ENCODE measurements at regions not wholly inside any gene's neighbourhood (a gene's known extent, or its start where the extent isn't known, plus 50 kb on each side); places are given as distances from the start of the nearest gene placed in this dataset.

DNA sequence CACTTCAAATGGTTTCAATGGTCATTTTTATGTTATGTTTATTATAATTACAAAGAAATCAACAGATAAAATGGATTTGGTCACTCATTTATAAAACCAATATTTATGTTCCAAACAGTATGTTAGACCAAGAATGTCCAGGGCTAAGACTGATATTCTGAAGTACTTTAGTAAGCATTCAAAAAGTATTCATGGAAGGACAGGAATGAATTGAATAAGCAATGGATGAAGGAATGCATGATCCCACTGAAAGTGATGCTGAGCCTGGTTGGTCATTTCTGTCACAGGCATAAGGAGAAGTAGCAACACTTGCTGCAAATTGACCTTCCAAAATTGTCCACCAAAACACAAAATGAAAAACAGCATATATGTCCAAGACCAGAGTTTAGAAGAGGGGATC is 189.0 kb upstream of the CELF2 start:
- Mint-ChIP-seq H3K27ac (ENCODE audit: low read depth) (no peak overlapping the region), H3K36me3 (ENCODE audit: insufficient read depth) (no peaks in the 10 kb centered on the region), H3K27me3 (peaks cover 27% of the 10 kb centered on the region), H3K4me3 (no peak overlapping the region), H3K4me1 (no peaks in the 10 kb centered on the region), H3K9me3 (no peaks in the 10 kb centered on the region)
- DNase-seq (ENCODE audit: low spot score in 2 of 2) (no peak), ATAC-seq (replicated peaks; ENCODE audit: extremely low read depth, poor library complexity, severe bottlenecking) (no peak)

DNA sequence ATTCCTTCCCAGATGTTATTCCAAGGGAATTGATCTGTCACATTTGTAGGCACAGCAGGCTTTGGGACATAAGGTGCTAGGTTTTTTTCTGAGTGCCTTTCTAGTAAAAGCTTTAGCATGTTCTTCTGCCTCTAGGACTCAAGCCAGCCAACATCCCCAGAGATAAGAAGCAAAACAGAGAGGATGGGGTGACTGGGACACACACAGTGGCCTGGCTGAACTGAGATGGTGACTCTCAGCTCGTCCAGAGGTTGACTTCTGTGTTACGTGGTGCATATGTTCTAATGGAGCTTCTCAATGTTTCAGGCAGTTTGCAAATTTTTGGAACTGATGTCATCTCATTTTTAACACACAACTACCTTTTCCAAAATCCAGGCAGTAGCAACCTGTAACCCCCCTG is 188.1 kb upstream of the CELF2 start:
- Mint-ChIP-seq H3K4me3 (no peak overlapping the region), H3K36me3 (ENCODE audit: insufficient read depth) (no peaks in the 10 kb centered on the region), H3K27me3 (peaks cover 21% of the 10 kb centered on the region), H3K27ac (ENCODE audit: low read depth) (no peak overlapping the region), H3K9me3 (no peaks in the 10 kb centered on the region), H3K4me1 (no peaks in the 10 kb centered on the region)
- ATAC-seq (replicated peaks; ENCODE audit: extremely low read depth, poor library complexity, severe bottlenecking) (no peak), DNase-seq (ENCODE audit: low spot score in 2 of 2) (no peak)

DNA sequence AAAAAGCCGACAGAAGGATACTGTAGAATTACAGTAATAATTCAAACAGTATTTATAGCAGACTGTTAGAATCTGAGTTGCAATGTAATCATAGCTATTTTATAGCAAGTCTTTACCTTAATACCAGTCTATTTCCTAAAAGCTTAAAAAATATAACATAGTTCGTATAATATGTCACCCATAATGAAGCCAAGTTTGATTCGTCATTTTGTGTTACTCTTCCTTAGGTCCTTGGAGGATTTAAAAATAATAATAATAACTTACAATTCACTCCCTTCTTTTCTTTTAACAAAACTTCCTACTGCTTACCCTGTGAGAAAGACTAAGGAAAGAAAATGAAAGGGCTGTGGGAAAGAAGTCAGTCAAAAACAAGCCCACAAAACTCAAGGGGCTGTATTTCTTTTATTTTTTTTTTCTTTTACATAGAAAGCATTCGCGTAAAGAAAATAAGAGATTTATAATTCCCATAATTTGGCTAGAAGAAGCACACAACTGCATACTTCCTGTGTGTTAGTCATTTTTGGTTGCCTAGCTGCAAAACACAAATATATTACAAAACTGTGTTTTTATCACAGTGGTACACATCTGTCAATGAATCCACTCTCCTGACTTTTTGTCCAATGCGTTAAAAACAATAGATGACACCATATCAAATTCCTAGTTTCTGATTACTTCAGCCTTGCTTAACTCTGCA is 187.2 kb upstream of the CELF2 start:
- H3K4me3 Mint-ChIP-seq, result no peak overlapping the region
- no peak overlapping the region for H3K27ac Mint-ChIP-seq (ENCODE audit: low read depth)

DNA sequence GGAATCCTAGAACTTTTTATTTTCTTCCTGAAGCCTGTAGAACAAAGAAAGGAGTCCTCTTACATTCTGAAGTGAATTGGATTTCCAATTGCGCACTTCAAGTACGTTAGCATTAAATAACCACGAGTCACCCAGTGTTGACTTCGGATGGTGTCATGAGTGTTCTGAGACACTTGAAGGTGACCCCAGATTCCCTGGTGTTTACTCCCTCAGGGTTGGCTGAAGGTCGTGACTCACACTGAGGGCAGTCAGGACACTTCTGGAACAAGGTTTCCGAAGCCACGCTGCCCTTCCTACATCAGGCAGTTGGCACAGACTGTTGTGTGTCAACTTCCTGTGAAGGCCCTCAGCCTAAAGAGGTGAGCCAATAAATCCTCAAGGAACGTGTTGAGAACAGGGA is 186.6 kb upstream of the CELF2 start:
- H3K27me3 Mint-ChIP-seq, result peaks cover 26% of the 10 kb centered on the region
- H3K9me3 Mint-ChIP-seq, result peaks cover 6% of the 10 kb centered on the region
- no peak overlapping the region for H3K4me3 Mint-ChIP-seq
- ATAC-seq (replicated peaks; ENCODE audit: extremely low read depth, poor library complexity, severe bottlenecking), result no peak
- DNase-seq (ENCODE audit: low spot score in 2 of 2), result no peak
- no peaks in the 10 kb centered on the region for H3K4me1 Mint-ChIP-seq
- no peaks in the 10 kb centered on the region for H3K36me3 Mint-ChIP-seq (ENCODE audit: insufficient read depth)
- H3K27ac Mint-ChIP-seq (ENCODE audit: low read depth), result no peak overlapping the region

More for the DNA sequence above, 187.2 kb upstream of the CELF2 start:
- Mint-ChIP-seq H3K4me1 (no peaks in the 10 kb centered on the region), H3K27me3 (peaks cover 20% of the 10 kb centered on the region), H3K9me3 (no peaks in the 10 kb centered on the region), H3K36me3 (ENCODE audit: insufficient read depth) (no peaks in the 10 kb centered on the region)
- no peak for ATAC-seq (replicated peaks; ENCODE audit: extremely low read depth, poor library complexity, severe bottlenecking)
- DNase-seq (ENCODE audit: low spot score in 2 of 2), result no peak

DNA sequence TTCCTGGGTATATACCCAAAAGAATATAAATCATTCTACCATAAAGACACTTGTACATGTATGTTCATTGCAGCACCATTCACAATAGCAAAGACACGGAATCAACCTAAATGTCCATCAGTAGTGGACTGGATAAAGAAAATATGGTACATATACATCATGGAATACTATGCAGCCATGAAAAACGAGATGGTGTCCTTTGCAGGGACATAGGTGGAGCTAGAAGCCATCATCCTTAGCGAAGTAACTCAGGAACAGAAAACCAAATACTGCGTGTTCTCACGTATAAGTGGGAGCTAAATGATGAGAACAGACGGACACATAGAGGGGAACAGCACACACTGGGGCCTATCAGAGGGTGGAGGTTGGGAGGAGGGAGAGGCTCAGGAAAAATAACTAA is 183.7 kb upstream of the CELF2 start:
- ATAC-seq (replicated peaks; ENCODE audit: extremely low read depth, poor library complexity, severe bottlenecking) (no peak), DNase-seq (ENCODE audit: low spot score in 2 of 2) (no peak)
- Mint-ChIP-seq H3K27me3 (peaks cover 12% of the 10 kb centered on the region), H3K36me3 (ENCODE audit: insufficient read depth) (no peaks in the 10 kb centered on the region), H3K27ac (ENCODE audit: low read depth) (no peak overlapping the region), H3K9me3 (peaks cover 6% of the 10 kb centered on the region), H3K4me3 (no peak overlapping the region), H3K4me1 (no peaks in the 10 kb centered on the region)

DNA sequence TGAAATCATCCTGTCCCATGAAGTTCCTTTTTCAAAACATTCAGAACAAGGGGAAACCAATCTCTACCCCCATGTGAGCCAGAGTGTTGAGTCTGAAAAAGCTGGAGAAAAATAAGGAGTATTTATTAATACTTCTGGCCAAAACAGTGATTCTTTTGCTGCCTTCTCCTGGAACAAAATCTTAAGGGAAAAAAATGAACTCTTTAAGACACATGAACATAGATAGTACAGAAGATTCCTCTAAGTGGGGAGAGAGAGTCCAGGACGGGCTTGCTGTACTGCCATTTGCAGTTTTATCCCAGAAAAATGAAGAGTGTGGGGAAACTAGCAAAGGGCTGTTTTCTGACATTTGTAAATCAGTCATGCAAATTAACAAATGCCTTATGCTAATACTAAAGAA is 173.4 kb upstream of the CELF2 start:
- H3K36me3 Mint-ChIP-seq (ENCODE audit: insufficient read depth), result peaks cover under 1% of the 10 kb centered on the region
- H3K27ac Mint-ChIP-seq (ENCODE audit: low read depth), result no peak overlapping the region
- H3K27me3 Mint-ChIP-seq, result peaks cover 65% of the 10 kb centered on the region
- H3K4me3 Mint-ChIP-seq, result no peak overlapping the region
- no peaks in the 10 kb centered on the region for H3K4me1 Mint-ChIP-seq
- H3K9me3 Mint-ChIP-seq, result peaks cover 9% of the 10 kb centered on the region
- ATAC-seq (replicated peaks; ENCODE audit: extremely low read depth, poor library complexity, severe bottlenecking) (no peak), DNase-seq (ENCODE audit: low spot score in 2 of 2) (no peak)

DNA sequence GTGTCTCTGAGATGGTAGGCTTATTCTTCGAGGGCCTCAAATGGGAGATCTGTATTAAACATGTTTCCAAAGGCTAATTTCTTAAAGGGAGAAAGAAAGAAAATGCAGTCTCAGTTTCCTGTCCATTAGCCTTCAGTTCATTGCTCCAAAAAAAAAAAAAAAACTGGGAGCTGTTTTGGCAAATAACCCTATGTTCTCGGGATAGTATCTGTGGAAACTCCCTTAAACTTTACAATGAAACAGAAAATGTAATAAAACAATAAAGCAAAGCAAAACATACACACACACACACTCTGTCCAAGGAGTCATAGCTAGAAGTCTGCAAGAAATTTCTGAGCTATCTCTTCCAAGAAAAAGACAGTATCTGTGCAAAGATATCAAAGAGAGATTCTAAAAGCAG is 172.5 kb upstream of the CELF2 start:
- Mint-ChIP-seq H3K27me3 (peaks cover 72% of the 10 kb centered on the region), H3K27ac (ENCODE audit: low read depth) (no peak overlapping the region), H3K4me3 (no peak overlapping the region), H3K36me3 (ENCODE audit: insufficient read depth) (no peaks in the 10 kb centered on the region), H3K9me3 (no peaks in the 10 kb centered on the region), H3K4me1 (no peaks in the 10 kb centered on the region)
- ATAC-seq (replicated peaks; ENCODE audit: extremely low read depth, poor library complexity, severe bottlenecking), result no peak
- no peak for DNase-seq (ENCODE audit: low spot score in 2 of 2)

DNA sequence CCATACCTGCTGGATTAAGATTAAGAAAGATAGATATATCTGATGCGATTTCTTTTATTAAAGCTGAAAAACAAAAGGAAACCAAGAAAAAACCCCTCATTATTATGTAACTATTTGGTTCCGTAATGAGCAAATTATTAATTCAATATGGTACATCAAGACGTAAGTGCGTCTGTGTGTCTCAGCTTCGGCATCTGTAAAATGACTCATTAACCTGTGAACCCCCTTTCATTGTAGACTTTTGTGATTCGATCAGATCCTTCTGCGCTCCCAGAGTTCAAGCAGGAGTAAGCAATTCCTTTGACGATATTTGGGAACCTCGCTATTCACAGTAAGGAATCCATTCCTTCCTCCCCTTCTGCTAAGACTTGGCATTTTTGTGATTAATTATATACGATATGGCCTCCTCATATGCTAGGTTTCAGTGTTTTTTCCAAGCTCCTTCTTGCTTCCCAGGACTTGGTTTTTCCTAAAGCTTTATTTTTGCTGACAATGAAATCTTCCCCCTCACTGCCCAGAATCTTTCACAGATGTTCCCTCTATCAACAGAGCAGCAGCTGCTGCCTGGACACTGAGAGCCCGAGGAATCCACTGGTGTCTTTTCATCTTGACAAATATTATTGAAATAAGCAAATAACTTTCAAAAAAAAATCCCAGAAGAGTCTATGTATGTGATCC is 171.7 kb upstream of the CELF2 start:
- Mint-ChIP-seq H3K4me1 (no peaks in the 10 kb centered on the region), H3K27me3 (peaks cover 76% of the 10 kb centered on the region), H3K9me3 (no peaks in the 10 kb centered on the region), H3K27ac (ENCODE audit: low read depth) (no peak overlapping the region), H3K4me3 (no peak overlapping the region), H3K36me3 (ENCODE audit: insufficient read depth) (no peaks in the 10 kb centered on the region)
- ATAC-seq (replicated peaks; ENCODE audit: extremely low read depth, poor library complexity, severe bottlenecking) (no peak), DNase-seq (ENCODE audit: low spot score in 2 of 2) (no peak)

DNA sequence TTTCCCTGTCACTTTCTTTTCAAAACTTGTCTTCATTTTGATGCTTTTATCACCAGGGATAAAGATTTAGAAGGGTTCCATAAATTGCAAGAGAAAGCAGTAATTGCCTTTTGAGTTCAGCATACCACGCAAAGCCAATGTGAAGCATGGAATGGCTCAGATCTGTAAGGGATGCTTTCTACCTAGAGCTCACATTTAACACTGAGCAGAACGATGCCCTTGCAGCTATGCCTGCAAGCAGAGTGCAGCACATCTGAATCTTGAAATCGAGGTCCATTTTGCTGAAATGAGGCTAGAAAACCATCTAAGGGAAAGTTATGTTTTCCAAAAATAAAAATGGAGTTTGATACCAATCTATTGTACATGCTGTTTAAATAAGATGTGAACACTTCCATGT is 171.2 kb upstream of the CELF2 start:
- Mint-ChIP-seq H3K27me3 (peaks cover 76% of the 10 kb centered on the region), H3K27ac (ENCODE audit: low read depth) (no peak overlapping the region), H3K9me3 (no peaks in the 10 kb centered on the region), H3K36me3 (ENCODE audit: insufficient read depth) (no peaks in the 10 kb centered on the region), H3K4me1 (no peaks in the 10 kb centered on the region), H3K4me3 (no peak overlapping the region)
- no peak for DNase-seq (ENCODE audit: low spot score in 2 of 2)
- no peak for ATAC-seq (replicated peaks; ENCODE audit: extremely low read depth, poor library complexity, severe bottlenecking)

DNA sequence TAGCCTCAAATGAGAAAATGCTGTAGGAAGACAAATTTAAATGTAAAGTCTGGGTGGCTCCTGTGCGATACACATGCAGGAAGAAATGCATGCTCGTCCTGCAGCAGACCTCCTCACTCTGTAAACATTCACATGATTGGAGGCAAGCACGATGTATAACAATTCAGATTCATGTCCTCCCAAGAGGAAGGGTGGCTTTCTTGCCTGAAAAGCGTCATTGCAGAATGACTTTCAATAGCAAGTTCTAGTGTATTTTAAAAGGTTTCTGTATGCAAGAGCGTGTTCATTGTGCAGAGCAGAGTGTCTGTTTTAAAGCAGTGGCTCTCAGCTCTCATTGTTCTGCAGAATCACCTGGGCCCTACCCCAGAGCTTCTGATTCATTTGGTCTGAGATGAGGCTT is 170.3 kb upstream of the CELF2 start:
- Mint-ChIP-seq H3K9me3 (no peaks in the 10 kb centered on the region), H3K4me3 (no peak overlapping the region), H3K4me1 (no peaks in the 10 kb centered on the region), H3K36me3 (ENCODE audit: insufficient read depth) (no peaks in the 10 kb centered on the region), H3K27me3 (peaks cover 79% of the 10 kb centered on the region), H3K27ac (ENCODE audit: low read depth) (no peak overlapping the region)
- DNase-seq (ENCODE audit: low spot score in 2 of 2), result no peak
- no peak for ATAC-seq (replicated peaks; ENCODE audit: extremely low read depth, poor library complexity, severe bottlenecking)

DNA sequence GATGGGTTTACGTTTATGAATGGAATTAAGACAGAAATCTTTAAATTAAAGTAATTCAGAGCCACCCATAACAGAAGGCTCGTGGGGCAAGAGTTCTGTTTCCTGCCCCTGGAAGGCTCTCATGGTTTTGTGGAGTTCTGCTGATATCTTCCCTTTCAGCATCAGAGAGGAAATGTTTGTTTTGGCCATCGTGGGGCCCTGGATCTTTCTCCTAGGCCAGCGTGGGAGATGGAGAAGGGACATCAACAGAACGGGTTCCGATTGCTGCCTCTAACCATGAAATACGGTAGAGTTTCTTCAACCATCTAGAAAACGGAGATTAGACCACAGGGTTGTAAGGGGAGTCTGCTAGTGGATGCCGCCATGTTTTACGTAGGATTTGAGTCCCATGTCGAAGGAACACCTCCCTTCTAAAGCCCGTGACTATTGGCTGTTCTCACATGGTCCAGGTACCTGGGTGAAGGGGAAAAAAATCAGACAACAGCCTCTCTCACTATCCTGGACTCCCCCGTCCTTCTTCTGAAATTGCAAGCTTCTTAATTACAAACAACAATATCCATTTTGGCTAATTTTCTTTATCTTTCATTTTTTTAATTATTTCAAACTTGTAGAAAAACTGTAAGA is 169.1 kb upstream of the CELF2 start:
- DNase-seq (ENCODE audit: low spot score in 2 of 2) (no peak), ATAC-seq (replicated peaks; ENCODE audit: extremely low read depth, poor library complexity, severe bottlenecking) (no peak)
- Mint-ChIP-seq H3K36me3 (ENCODE audit: insufficient read depth) (no peaks in the 10 kb centered on the region), H3K27ac (ENCODE audit: low read depth) (no peak overlapping the region), H3K9me3 (no peaks in the 10 kb centered on the region), H3K4me1 (no peaks in the 10 kb centered on the region), H3K4me3 (no peak overlapping the region), H3K27me3 (peaks cover 84% of the 10 kb centered on the region)

DNA sequence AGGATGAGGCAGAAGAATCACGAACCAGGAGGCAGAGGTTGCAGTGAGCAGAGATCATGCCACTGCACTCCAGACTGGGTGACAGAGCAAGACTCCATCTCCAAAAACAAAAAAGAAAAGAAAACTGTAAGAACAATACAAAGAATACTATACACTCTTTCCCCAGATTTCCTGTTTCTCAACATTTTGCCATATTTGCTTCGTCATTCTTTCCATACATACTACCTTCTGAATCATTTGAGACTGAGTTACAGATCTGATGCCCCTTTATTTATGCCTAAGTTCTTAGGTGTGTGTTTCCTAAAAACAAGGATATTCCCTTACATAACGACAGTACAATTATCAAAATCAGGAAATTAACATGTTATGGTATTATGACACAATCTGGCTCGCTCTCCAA is 168.4 kb upstream of the CELF2 start:
- Mint-ChIP-seq H3K27ac (ENCODE audit: low read depth) (no peak overlapping the region), H3K4me1 (no peaks in the 10 kb centered on the region)

DNA sequence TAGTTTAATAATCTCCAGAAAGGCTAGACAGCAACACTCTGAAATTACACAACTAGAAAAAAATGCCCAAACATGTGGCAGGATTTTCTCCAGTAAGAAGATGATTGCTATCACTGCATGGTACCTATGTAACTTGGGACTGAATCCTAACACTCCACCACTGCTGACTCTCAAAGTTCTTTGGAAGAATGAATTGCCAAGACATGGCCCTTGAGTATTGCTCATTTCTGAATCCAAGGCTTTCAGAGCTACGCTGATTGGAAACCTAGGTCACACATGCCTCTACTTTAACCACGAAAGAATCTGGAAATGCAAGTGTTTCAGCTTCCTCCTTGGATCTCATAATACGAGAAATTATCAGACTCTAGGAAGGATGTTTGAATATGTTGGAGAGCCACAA is 167.5 kb upstream of the CELF2 start:
- no peak overlapping the region for H3K27ac Mint-ChIP-seq (ENCODE audit: low read depth)
- peaks cover 3% of the 10 kb centered on the region for H3K4me1 Mint-ChIP-seq
- no peak for ATAC-seq (replicated peaks; ENCODE audit: extremely low read depth, poor library complexity, severe bottlenecking)
- H3K4me3 Mint-ChIP-seq, result no peak overlapping the region
- H3K36me3 Mint-ChIP-seq (ENCODE audit: insufficient read depth), result no peaks in the 10 kb centered on the region
- no peaks in the 10 kb centered on the region for H3K9me3 Mint-ChIP-seq
- H3K27me3 Mint-ChIP-seq, result peaks cover 73% of the 10 kb centered on the region
- DNase-seq (ENCODE audit: low spot score in 2 of 2), result no peak

More for the DNA sequence above, 168.4 kb upstream of the CELF2 start:
- no peak for ATAC-seq (replicated peaks; ENCODE audit: extremely low read depth, poor library complexity, severe bottlenecking)
- no peak for DNase-seq (ENCODE audit: low spot score in 2 of 2)
- Mint-ChIP-seq H3K27me3 (peaks cover 82% of the 10 kb centered on the region), H3K4me3 (no peak overlapping the region), H3K9me3 (no peaks in the 10 kb centered on the region), H3K36me3 (ENCODE audit: insufficient read depth) (no peaks in the 10 kb centered on the region)
